OCI-LY7 (cell line): ENCODE measurements at regions not wholly inside any gene's neighbourhood (a gene's known extent, or its start where the extent isn't known, plus 50 kb on each side); places are given as distances from the start of the nearest gene placed in this dataset.

Source experiments
- BruUV-seq: library from RNA; stranded (reverse); fragments of 400-500 nt; replicated peaks from 2 replicates; lab custom pipeline; 2021; lab: Mats Ljungman, UMichigan
- CTCF ChIA-PET: fragments of 300-600 bp; sonication (Branson Sonifier 250); formaldehyde crosslinking; loops from one replicate; lab custom pipeline; 2022; ENCODE audit warnings: antibody characterized with exemption; ENCODE audit not compliant: unreplicated experiment; lab: Charles Lee
- POLR2A ChIA-PET: fragments of 300-600 bp; sonication (Branson Sonifier 250); formaldehyde crosslinking; loops from one replicate; lab custom pipeline; 2022; ENCODE audit warnings: antibody characterized with exemption; lab: Charles Lee
- DNase-seq: peaks from one replicate; pipeline ENCODE4 v3.0.0-alpha.2; 2015; ENCODE audit warnings: low spot score
- H2AFZ ChIP-seq: fragments of 200-600 bp; sonication (generic), shearing (Covaris generic); 2 replicates; pipeline ENCODE4 v1.6.1; 2014; ENCODE audit warnings: mild to moderate bottlenecking, antibody characterized with exemption, low read length, moderate library complexity
- H3K27ac ChIP-seq: fragments of 200-600 bp; sonication (generic); 2 replicates; pipeline ENCODE4 v1.5.1; 2014; ENCODE audit warnings: mixed run types, low read depth, mild to moderate bottlenecking, moderate library complexity, low read length, inconsistent platforms; ENCODE audit not compliant: poor library complexity, severe bottlenecking
- H3K36me3 ChIP-seq: fragments of 200-600 bp; sonication (generic); 2 replicates; pipeline ENCODE4 v1.6.1; 2014; ENCODE audit warnings: mild to moderate bottlenecking, antibody characterized with exemption, low read length, moderate library complexity, mixed read lengths; ENCODE audit not compliant: insufficient read depth
- H3K4me1 ChIP-seq: fragments of 200-600 bp; sonication (generic); 2 replicates; pipeline ENCODE4 v1.5.1; 2014; ENCODE audit warnings: mild to moderate bottlenecking, low read length; ENCODE audit not compliant: insufficient read depth, poor library complexity, severe bottlenecking
- H3K4me2 ChIP-seq: fragments of 200-600 bp; sonication (generic); 2 replicates; pipeline ENCODE4 v1.6.1; 2014; ENCODE audit warnings: mild to moderate bottlenecking, low read length
- H3K4me3 ChIP-seq: fragments of 200-600 bp; sonication (generic); 2 replicates; pipeline ENCODE4 v1.5.1; 2014; ENCODE audit warnings: mild to moderate bottlenecking, low read depth, low read length; ENCODE audit not compliant: poor library complexity, severe bottlenecking
- H3K79me2 ChIP-seq: fragments of 200-600 bp; sonication (generic); 2 replicates; pipeline ENCODE4 v1.6.1; 2016; ENCODE audit warnings: low read depth, mild to moderate bottlenecking, low read length, moderate library complexity, mixed read lengths; ENCODE audit not compliant: insufficient read depth
- H3K9me2 ChIP-seq: fragments of 200-600 bp; sonication (generic); 2 replicates; pipeline ENCODE4 v1.6.1; 2016; ENCODE audit warnings: mild to moderate bottlenecking, low read length, mixed read lengths; ENCODE audit not compliant: insufficient read depth
- H3K9me3 ChIP-seq: fragments of 200-600 bp; sonication (generic); 2 replicates; pipeline ENCODE4 v1.6.1; 2014; ENCODE audit warnings: mild to moderate bottlenecking, mixed run types, low read length, mixed read lengths
- H4K20me1 ChIP-seq: fragments of 200-600 bp; sonication (generic); 2 replicates; pipeline ENCODE4 v1.6.1; 2014; ENCODE audit warnings: mild to moderate bottlenecking, antibody characterized with exemption, low read length, moderate library complexity, mixed read lengths; ENCODE audit not compliant: insufficient read depth
- CTCF ChIP-seq: fragments of 200-600 bp; sonication (generic); conservative IDR thresholded peaks from 2 replicates; pipeline ENCODE4 v1.5.1; 2014; ENCODE audit warnings: mild to moderate bottlenecking, antibody characterized with exemption, low read length, moderate library complexity, mixed read lengths
- EZH2phosphoT487 ChIP-seq: fragments of 200-600 bp; sonication (generic); IDR thresholded peaks from 2 replicates; pipeline ENCODE4 v1.6.1; 2018; ENCODE audit warnings: low read depth, borderline replicate concordance, mild to moderate bottlenecking, mixed run types, antibody characterized with exemption, low read length, moderate library complexity, mixed read lengths
- intact Hi-C: fragments of 100-400 bp; cut with micrococcal nuclease; formaldehyde crosslinking; loops from one replicate; pipeline ENCODE4 v1.10.0; 2022; ENCODE audit not compliant: unreplicated experiment

- intact Hi-C loops: no loop called here
- no peaks in the 10 kb centered on the region for H3K9me2 ChIP-seq
- H3K4me3 ChIP-seq: no peak overlapping the region
- H3K4me1 ChIP-seq: no peaks in the 10 kb centered on the region
- no peaks in the 10 kb centered on the region for H3K79me2 ChIP-seq
- CTCF ChIA-PET: no interaction called here
- no peak overlapping the region for H3K27ac ChIP-seq
- no peak for TF ChIP-seq CTCF
- no peak for TF ChIP-seq EZH2phosphoT487
- POLR2A ChIA-PET: no interaction called here
- H3K9me3 ChIP-seq: no peaks in the 10 kb centered on the region
- BruUV-seq: no TSS peak
- H3K4me2 ChIP-seq: no peak overlapping the region
- no peaks in the 10 kb centered on the region for H4K20me1 ChIP-seq
- H2AFZ ChIP-seq: no peak overlapping the region
- DNase-seq: no peak
- H3K36me3 ChIP-seq: no peaks in the 10 kb centered on the region
These were observed 107.2 kb upstream of the EDEM3 start for GRCh38 chr1:184861755-184862336.

- intact Hi-C loops: no loop called here
- Histone ChIP-seq H3K27ac (no peak overlapping the region), H3K9me2 (no peaks in the 10 kb centered on the region), H3K4me1 (no peaks in the 10 kb centered on the region), H3K4me3 (no peak overlapping the region), H3K9me3 (no peaks in the 10 kb centered on the region), H3K36me3 (no peaks in the 10 kb centered on the region), H3K79me2 (no peaks in the 10 kb centered on the region), H4K20me1 (no peaks in the 10 kb centered on the region), H2AFZ (no peak overlapping the region), H3K4me2 (no peak overlapping the region)
- ChIA-PET CTCF (no interaction called here), POLR2A (interaction anchor here (0.7 to 1.0 kb wide), 2 partner anchors 24 to 902 kb away, joined by 3 to 4 read pairs; no protein-coding TSS in a partner anchor)
- TF ChIP-seq EZH2phosphoT487 (no peak), CTCF (no peak)
- no peak for DNase-seq
- BruUV-seq: no TSS peak
These were observed 106.5 kb upstream of the EDEM3 start for GRCh38 chr1:184860985-184861754.

GRCh38 chr1:184860535-184860934 lies 105.9 kb upstream of the EDEM3 start:
- Histone ChIP-seq H3K9me2 (no peaks in the 10 kb centered on the region), H3K4me2 (no peak overlapping the region), H2AFZ (no peak overlapping the region), H3K4me1 (no peaks in the 10 kb centered on the region), H3K9me3 (no peaks in the 10 kb centered on the region), H4K20me1 (no peaks in the 10 kb centered on the region), H3K27ac (no peak overlapping the region), H3K36me3 (no peaks in the 10 kb centered on the region), H3K79me2 (no peaks in the 10 kb centered on the region), H3K4me3 (no peak overlapping the region)
- intact Hi-C loops: no loop called here
- BruUV-seq: no TSS peak
- POLR2A ChIA-PET: interaction anchor here (0.7 to 1.0 kb wide), 2 partner anchors 23 to 902 kb away, joined by 3 to 4 read pairs; no protein-coding TSS in a partner anchor
- no peak for DNase-seq
- no peak for TF ChIP-seq CTCF
- TF ChIP-seq EZH2phosphoT487: no peak
- CTCF ChIA-PET: no interaction called here
